Brain microvascular endothelial cell (primary cell): ENCODE measurements at regions not wholly inside any gene's neighbourhood (a gene's known extent, or its start where the extent isn't known, plus 50 kb on each side); places are given as distances from the start of the nearest gene placed in this dataset.

Experiments used
- DNase-seq: peaks from one replicate; pipeline ENCODE4 v3.0.0-alpha.2; 2020
- H3K27ac ChIP-seq: fragments of 250-450 bp; sonication (Bioruptor Pico); 2 replicates; pipeline ENCODE4 v1.5.1; 2020; ENCODE audit warnings: mild to moderate bottlenecking, moderate library complexity
- H3K27me3 ChIP-seq: fragments of 250-450 bp; sonication (Bioruptor Pico); replicated peaks from 2 replicates; pipeline ENCODE4 v1.5.1; 2020; ENCODE audit warnings: mild to moderate bottlenecking
- H3K36me3 ChIP-seq: fragments of 250-450 bp; sonication (Bioruptor Pico); replicated peaks from 2 replicates; pipeline ENCODE4 v1.5.1; 2020; ENCODE audit warnings: mild to moderate bottlenecking
- H3K4me3 ChIP-seq: 2 replicates; pipeline ENCODE4 v1.5.1; 2011; ENCODE audit warnings: low read depth, mild to moderate bottlenecking, control low read depth, low read length, moderate library complexity
- in situ Hi-C: cut with HindIII; loops from 2 replicates; pipeline ENCODE4 v1.10.0; 2017; ENCODE audit warnings: low sequenced_read_pairs, low pct_ligation_motif_present
- TF ChIP-seq, protein P1 (sequence below): IDR thresholded peaks from 2 replicates; pipeline ENCODE4 v1.5.1; 2011; ENCODE audit warnings: low read depth, mild to moderate bottlenecking, moderate library complexity, low read length, control low read depth, inconsistent platforms; ENCODE audit errors: missing control alignments

DNA sequence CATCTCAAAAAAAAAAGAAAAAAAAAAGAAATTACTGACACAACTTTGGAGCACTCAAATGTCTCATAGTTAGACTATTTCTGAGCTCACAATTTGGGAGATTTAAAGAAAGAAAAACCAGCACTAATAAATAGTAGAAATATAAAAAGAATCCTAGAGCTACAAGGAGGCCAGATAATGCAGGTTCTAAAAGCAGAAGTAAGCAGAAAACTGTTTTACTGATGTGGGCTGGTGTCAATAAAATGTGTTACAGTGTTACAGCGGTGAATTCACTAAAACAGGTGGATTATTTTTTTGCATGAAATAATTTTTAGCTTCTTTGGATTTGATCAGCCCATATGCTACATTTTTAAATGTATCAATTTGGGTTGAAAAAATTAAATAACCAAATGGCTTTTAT lies 375.9 kb downstream of the GPM6A start:
- Histone ChIP-seq H3K36me3 (no peaks in the 10 kb centered on the region), H3K4me3 (no peak overlapping the region), H3K27ac (no peak overlapping the region), H3K27me3 (no peaks in the 10 kb centered on the region)
- TF ChIP-seq, protein P1, sequence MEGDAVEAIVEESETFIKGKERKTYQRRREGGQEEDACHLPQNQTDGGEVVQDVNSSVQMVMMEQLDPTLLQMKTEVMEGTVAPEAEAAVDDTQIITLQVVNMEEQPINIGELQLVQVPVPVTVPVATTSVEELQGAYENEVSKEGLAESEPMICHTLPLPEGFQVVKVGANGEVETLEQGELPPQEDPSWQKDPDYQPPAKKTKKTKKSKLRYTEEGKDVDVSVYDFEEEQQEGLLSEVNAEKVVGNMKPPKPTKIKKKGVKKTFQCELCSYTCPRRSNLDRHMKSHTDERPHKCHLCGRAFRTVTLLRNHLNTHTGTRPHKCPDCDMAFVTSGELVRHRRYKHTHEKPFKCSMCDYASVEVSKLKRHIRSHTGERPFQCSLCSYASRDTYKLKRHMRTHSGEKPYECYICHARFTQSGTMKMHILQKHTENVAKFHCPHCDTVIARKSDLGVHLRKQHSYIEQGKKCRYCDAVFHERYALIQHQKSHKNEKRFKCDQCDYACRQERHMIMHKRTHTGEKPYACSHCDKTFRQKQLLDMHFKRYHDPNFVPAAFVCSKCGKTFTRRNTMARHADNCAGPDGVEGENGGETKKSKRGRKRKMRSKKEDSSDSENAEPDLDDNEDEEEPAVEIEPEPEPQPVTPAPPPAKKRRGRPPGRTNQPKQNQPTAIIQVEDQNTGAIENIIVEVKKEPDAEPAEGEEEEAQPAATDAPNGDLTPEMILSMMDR, result no peak
- in situ Hi-C loops, result no loop called here
- DNase-seq, result no peak

DNA sequence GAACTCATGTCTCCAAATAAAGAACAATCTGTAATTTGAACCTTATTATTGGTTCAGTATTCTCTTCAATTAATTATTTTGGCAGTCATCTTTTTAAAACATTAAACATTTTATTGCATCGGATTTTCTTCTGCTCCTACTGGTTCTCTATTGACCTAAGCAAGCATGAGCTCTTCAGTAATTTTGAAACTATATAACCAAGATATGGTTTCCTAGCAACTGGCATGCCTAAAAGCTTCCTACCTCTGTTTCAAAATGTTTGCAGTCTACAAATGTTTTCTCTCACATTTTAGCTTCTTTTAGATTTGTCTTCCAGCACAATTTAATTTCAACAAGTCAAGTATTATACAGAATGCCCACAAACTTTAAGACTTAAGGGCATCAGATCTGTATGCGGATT lies 371.3 kb downstream of the GPM6A start:
- H3K4me3 ChIP-seq, result no peak overlapping the region
- H3K36me3 ChIP-seq, result no peaks in the 10 kb centered on the region
- in situ Hi-C loops, result no loop called here
- no peak overlapping the region for H3K27ac ChIP-seq
- H3K27me3 ChIP-seq, result no peaks in the 10 kb centered on the region
- DNase-seq, result no peak
- TF ChIP-seq, protein P1, result no peak

DNA sequence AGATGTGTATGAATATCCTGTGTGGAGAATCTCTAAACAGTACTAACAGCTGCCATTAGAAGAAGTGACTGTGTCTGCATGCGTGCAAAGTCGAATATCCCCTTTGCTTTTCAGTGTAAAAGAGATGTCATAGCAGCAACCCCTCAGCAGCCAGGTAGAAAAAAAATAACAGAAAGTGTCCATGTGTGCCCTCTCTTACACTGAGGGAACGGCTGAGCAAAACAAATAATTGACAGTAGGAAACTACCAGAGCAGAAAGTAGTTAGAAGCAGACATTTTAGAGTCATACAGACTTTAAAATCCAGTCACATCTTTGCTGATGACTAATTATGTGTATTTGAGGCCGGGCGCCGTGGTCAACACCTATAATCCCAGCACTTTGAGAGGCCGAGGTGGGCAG lies 370.8 kb downstream of the GPM6A start:
- TF ChIP-seq, protein P1, result no peak
- no peaks in the 10 kb centered on the region for H3K36me3 ChIP-seq
- no peak for DNase-seq
- in situ Hi-C loops, result no loop called here
- H3K27me3 ChIP-seq, result no peaks in the 10 kb centered on the region
- H3K4me3 ChIP-seq, result no peak overlapping the region
- no peak overlapping the region for H3K27ac ChIP-seq

DNA sequence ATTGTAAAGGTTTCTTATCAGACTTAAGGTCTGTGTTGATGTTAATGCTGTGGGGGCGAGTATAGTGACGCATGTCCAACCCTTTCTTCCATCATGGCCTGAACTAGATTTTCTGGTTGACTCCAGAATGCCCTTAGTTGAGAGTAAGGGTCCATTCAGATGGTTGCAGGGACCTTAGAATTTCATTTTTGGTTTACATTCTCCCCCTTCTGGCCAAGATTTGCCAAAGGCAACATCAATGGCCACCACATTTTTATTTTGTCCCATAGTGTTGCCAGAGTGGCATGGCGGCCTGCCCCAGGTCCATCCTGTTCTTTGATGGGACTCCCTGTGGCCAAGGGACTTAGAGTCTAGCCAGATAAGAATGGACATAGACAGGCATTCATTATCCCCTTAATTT lies 368.5 kb downstream of the GPM6A start:
- Histone ChIP-seq H3K27ac (no peak overlapping the region), H3K36me3 (no peaks in the 10 kb centered on the region), H3K4me3 (no peak overlapping the region), H3K27me3 (no peaks in the 10 kb centered on the region)
- in situ Hi-C loops, result no loop called here
- TF ChIP-seq, protein P1, result peak; percentile 52
- no peak for DNase-seq

DNA sequence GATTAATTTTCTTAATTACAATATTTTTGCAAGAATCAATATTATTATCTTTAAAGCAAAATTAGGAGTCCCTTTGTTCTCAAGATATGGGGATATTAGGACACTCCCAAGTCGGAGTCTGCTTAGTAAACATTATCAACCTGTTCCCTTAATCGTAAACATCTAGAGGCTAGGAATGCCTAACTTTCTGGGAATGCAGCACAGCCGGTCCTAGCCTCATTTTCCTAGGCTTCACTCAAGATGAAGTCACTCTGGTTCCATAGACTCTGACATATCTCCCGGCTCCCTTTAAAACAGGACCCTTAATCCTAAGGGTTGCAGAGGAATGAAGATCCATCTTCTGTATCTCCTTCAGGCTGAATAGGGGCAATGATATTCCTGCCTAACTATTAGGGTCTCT lies 367.6 kb downstream of the GPM6A start:
- in situ Hi-C loops, result no loop called here
- Histone ChIP-seq H3K4me3 (no peak overlapping the region), H3K27ac (no peak overlapping the region), H3K36me3 (no peaks in the 10 kb centered on the region), H3K27me3 (no peaks in the 10 kb centered on the region)
- DNase-seq, result no peak
- TF ChIP-seq, protein P1, result no peak

DNA sequence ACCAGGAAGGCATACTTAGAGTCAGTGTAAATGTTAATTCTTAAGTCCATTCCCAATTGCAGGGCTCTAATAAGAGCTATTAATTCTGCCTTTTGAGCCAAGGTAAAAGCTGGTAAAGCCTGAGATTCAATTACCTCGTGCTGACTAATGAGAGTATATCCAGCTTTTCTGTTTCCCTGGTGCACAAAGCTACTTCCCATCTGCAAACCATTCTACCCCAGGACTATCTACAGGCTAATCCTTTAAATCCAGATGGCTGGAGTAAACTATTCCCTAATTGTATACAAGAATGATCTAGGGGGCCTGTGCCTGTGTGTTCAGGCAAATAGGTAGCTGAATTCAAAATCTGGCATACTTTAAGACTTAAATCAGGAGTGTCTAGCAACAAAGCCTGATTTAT lies 365.0 kb downstream of the GPM6A start:
- Histone ChIP-seq H3K36me3 (no peaks in the 10 kb centered on the region), H3K4me3 (no peak overlapping the region), H3K27me3 (no peaks in the 10 kb centered on the region), H3K27ac (no peak overlapping the region)
- no peak for DNase-seq
- TF ChIP-seq, protein P1, result no peak
- in situ Hi-C loops, result no loop called here
